HEK293T (cell line): ENCODE measurements at regions not wholly inside any gene's neighbourhood (a gene's known extent, or its start where the extent isn't known, plus 50 kb on each side); places are given as distances from the start of the nearest gene placed in this dataset.

Source experiments
- SP1 ChIP-seq: fragments of 450-650 bp; IDR thresholded peaks from 2 replicates; pipeline ENCODE4 v1.6.1; 2017
- SUZ12 ChIP-seq: fragments of 450-650 bp; IDR thresholded peaks from 2 replicates; pipeline ENCODE4 v1.6.1; 2016; ENCODE audit warnings: mild to moderate bottlenecking

GRCh38 chr22:49716441-49716840 is 111.2 kb downstream of the BRD1 start:
- TF ChIP-seq SUZ12 (no peak), SP1 (no peak)
